ENCODE measurements at regions not wholly inside any gene's neighbourhood (a gene's known extent, or its start where the extent isn't known, plus 50 kb on each side); places are given as distances from the start of the nearest gene placed in this dataset.

GRCh38 chrX:140065961-140066662 is 100.8 kb upstream of the CXorf66 start:
- H3K9me3 ChIP-seq (ENCODE audit: low read depth) = no peaks in the 10 kb centered on the region

DNA sequence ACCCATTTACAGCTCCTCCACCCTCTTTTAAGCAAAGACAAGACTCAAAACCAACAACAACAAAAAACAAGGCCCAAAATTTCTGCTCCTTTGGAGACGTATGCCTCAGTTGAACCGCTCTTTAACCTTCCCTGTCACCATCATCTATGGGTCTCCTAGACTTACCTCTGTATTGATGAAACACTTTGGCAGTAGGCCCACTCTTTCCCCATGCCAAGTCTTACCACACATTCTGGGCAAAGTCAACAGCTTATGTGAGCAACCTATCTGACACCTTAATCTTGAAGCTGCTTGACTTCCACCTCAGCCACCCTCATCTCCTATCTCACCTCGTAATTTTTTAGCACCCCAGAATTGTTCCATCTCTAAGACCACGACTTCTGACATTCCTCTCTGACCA is 99.7 kb upstream of the CXorf66 start:
- Histone ChIP-seq H3K9me2 (replicated peaks; ENCODE audit: insufficient read depth) (no peaks in the 10 kb centered on the region), H3K4me2 (no peak overlapping the region), H3K27me3 (no peaks in the 10 kb centered on the region), H2AFZ (no peak overlapping the region), H3K36me3 (replicated peaks; ENCODE audit: insufficient read depth, low read depth) (no peaks in the 10 kb centered on the region), H3K4me1 (ENCODE audit: insufficient read depth) (no peaks in the 10 kb centered on the region), H3K79me2 (no peaks in the 10 kb centered on the region), H4K20me1 (ENCODE audit: insufficient read depth, poor library complexity, severe bottlenecking) (no peaks in the 10 kb centered on the region), H3K27ac (no peak overlapping the region), H3K4me3 (no peak overlapping the region), H3K9me3 (ENCODE audit: low read depth) (no peaks in the 10 kb centered on the region)
- WGBS (ENCODE audit: low lambda C conversion rate, missing lambda C conversion rate) = 49% methylated on average over 3 of the region's 4 CpGs
- TF ChIP-seq EZH2 (IDR thresholded peaks at IDR 0.05; ENCODE audit: borderline replicate concordance) (no peak), CTCF (IDR thresholded peaks at IDR 0.05; ENCODE audit: poor library complexity) (no peak), EZH2phosphoT487 (IDR thresholded peaks at IDR 0.05; ENCODE audit: low read depth, severe bottlenecking, unreplicated experiment) (no peak)
- no peak for DNase-seq (ENCODE audit: low spot score)

More at GRCh38 chrX:140065961-140066662, 100.8 kb upstream of the CXorf66 start:
- Histone ChIP-seq H3K4me3 (no peak overlapping the region), H3K79me2 (no peaks in the 10 kb centered on the region), H3K36me3 (replicated peaks; ENCODE audit: insufficient read depth, low read depth) (no peaks in the 10 kb centered on the region), H3K4me1 (ENCODE audit: insufficient read depth) (no peaks in the 10 kb centered on the region), H3K4me2 (no peak overlapping the region), H2AFZ (no peak overlapping the region), H4K20me1 (ENCODE audit: insufficient read depth, poor library complexity, severe bottlenecking) (no peaks in the 10 kb centered on the region), H3K9me2 (replicated peaks; ENCODE audit: insufficient read depth) (no peaks in the 10 kb centered on the region), H3K27me3 (no peaks in the 10 kb centered on the region), H3K27ac (no peak overlapping the region)
- DNase-seq (ENCODE audit: low spot score) = no peak
- 79% methylated on average over 3 of the region's 3 CpGs for WGBS (ENCODE audit: low lambda C conversion rate, missing lambda C conversion rate)
- no peak for TF ChIP-seq EZH2phosphoT487 (IDR thresholded peaks at IDR 0.05; ENCODE audit: low read depth, severe bottlenecking, unreplicated experiment)
- TF ChIP-seq CTCF (IDR thresholded peaks at IDR 0.05; ENCODE audit: poor library complexity) = no peak
- no peak for TF ChIP-seq EZH2 (IDR thresholded peaks at IDR 0.05; ENCODE audit: borderline replicate concordance)

DNA sequence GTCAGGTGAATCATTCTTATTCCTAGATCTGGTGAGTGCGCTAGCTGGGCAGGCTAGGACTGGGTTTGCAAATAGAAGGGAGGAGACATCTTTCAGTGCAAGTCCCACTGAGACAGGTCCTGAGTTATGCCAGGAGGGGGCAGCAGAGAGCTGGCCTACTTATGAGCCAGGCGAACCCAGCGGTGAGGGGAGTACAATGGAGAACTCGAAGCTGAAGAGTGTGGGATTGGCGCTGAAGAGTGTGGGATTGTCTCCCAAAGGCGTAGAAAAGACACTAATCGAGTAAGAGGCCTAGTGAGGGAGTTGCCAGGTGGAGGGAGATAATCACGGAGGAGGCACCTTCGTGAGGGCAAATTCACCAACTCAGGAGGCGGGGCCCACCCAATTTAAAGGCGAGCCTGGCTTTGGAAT is 91.7 kb upstream of the CXorf66 start:
- Histone ChIP-seq H3K9me3 (ENCODE audit: low read depth) (no peaks in the 10 kb centered on the region), H3K4me3 (no peak overlapping the region), H2AFZ (no peak overlapping the region), H4K20me1 (ENCODE audit: insufficient read depth, poor library complexity, severe bottlenecking) (no peaks in the 10 kb centered on the region), H3K4me1 (ENCODE audit: insufficient read depth) (no peaks in the 10 kb centered on the region), H3K79me2 (no peaks in the 10 kb centered on the region), H3K4me2 (no peak overlapping the region), H3K27me3 (no peaks in the 10 kb centered on the region), H3K27ac (no peak overlapping the region), H3K9me2 (replicated peaks; ENCODE audit: insufficient read depth) (no peaks in the 10 kb centered on the region), H3K36me3 (replicated peaks; ENCODE audit: insufficient read depth, low read depth) (no peaks in the 10 kb centered on the region)
- DNase-seq (ENCODE audit: low spot score) = peak; percentile 88
- no peak for TF ChIP-seq EZH2phosphoT487 (IDR thresholded peaks at IDR 0.05; ENCODE audit: low read depth, severe bottlenecking, unreplicated experiment)
- TF ChIP-seq EZH2 (IDR thresholded peaks at IDR 0.05; ENCODE audit: borderline replicate concordance) = no peak
- TF ChIP-seq CTCF (IDR thresholded peaks at IDR 0.05; ENCODE audit: poor library complexity) = peak; percentile 66
- 41% methylated on average over 11 of the region's 11 CpGs for WGBS (ENCODE audit: low lambda C conversion rate, missing lambda C conversion rate)
